HG02973 (cell line): ENCODE measurements at regions not wholly inside any gene's neighbourhood (a gene's known extent, or its start where the extent isn't known, plus 50 kb on each side); places are given as distances from the start of the nearest gene placed in this dataset.
"Not testable (repeated sequence)": the region's sequence is repeated elsewhere in the genome, so short reads cannot be mapped to it uniquely, and the experiment has no call there.

Experiments
- ATAC-seq: cut with Tn5 transposase; IDR thresholded peaks from one replicate; pipeline ENCODE4 v1.9.1; 2021; ENCODE audit warnings: moderate library complexity; ENCODE audit not compliant: unreplicated experiment

DNA sequence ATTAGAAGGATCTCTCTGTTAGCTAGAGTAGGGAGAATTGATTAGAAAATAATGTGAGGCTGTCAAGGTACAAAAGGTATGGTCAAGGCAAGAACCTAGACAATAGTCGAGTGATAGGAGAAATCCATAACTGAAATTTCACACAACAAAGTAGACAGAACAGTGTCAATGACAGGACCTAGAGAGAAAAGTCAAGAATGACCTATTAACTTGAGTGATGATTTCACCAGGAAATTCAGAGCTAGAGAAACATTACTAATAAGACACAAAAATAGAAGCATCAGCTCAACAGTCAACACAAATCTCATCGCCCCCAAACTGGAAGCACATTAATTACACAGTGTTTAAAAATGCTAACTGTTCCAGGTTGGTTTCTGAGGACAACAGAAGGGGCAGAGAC is 532.4 kb downstream of the CDH10 start:
- no peak for ATAC-seq

DNA sequence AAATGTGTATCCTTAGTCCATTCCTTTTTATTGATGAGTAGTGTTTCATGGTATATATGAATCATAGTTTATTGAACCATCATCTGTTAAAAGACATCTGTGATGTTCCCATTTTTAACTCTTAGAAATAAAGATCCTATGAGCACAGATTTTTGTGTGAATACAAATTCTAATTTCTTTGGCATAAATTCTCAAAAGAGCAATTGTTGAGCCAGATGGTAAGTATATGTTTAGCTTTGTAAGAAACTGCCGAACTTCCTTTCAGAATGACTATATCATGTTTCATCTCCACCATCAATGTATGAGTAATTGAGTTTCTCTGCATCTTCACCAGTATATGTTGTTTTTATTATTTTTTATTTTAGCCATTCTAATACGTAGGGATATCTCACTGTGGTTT is 526.4 kb downstream of the CDH10 start:
- ATAC-seq: no peak

DNA sequence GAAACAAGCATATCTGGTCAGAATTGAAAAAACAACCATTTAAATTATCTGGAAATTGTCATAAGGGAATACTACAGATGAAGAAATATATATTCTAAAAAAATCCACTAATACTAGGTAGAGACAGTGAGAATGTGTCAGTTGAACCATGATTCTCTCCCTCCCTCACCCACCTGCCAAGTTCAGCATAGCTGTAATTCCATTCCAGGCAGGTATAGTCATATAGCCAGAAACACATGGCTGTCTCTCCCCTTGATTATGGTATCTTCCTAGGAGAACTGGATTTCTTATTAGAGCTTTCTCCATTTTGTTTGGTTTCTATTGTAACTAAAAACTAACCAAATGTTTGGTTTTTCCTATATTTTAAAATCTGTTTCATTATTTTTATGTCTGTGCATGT is 509.2 kb downstream of the CDH10 start:
- no peak for ATAC-seq

DNA sequence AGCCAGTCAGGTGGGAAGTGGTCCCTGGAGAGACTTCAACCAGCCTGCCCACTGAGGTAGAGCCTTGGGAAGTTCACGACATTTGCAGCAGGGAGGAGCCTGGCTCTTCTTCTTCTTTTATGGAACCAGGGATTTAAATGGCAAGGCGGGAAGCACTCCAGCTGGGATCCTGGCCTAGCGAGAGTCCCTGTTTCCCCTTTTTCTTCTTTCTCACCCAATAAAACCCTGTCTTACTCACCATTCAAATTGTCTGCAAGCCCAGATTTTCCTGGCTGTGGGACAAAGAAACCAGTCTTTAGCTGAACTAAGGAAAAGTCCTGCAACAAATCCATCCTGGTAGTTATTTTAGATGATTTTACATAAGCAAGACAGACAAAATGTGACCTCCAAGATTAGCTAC is 503.7 kb downstream of the CDH10 start:
- ATAC-seq: no peak

DNA sequence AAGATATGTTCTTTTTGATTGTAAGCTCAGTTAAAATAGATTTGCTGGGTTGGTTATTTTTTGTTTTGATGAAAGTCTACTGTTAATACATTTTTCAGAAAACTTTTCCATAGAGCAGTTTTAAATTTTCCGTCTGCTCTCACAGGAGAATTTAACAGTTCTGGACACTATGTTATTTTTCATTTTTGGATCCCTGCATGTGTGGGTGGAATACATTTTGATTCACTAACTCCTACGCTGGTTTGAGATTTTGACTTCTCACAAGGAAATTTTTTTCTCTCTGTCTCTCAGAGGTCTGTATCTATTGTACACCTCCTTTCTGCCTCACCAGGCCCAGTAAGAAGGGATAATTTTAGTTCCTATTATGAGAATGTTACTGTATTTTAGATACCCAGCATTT is 502.4 kb downstream of the CDH10 start:
- no peak for ATAC-seq

DNA sequence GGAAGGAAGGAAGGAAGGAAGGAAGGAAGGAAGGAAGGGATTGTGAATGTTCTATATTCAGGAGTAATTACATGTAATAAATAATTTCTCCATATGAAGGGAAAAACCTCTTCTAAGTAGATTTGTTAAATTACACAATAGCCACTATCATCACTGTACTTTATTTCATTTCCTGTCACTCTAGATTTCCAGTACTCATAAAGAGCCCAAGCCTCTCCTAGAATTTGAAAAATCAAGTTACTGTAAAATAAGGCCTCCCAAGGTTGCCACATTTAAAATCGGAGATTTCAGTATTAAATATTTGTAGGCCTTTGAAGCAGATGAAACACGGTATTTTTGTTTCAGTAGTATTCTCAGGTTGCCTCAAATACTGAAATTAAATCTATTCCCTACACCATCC is 499.0 kb downstream of the CDH10 start:
- no peak for ATAC-seq

DNA sequence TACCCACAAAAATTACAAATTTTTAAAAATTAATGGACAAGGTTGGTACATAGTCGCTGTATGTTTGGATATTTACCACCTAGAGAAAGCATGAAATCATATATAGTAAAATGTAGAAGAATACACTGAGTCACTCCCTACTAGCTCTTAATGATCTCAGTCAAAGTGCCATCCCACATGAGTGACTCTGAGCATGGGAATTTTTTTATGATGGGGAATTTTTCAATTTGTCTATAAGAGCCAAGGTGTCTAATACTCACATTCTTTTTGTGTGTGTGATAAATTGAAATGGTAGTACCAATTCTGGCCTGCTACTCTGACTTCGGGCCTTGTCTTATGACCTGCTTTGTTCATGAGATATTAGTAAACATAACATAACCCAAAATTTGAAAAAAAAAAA is 483.2 kb downstream of the CDH10 start:
- ATAC-seq: no peak

DNA sequence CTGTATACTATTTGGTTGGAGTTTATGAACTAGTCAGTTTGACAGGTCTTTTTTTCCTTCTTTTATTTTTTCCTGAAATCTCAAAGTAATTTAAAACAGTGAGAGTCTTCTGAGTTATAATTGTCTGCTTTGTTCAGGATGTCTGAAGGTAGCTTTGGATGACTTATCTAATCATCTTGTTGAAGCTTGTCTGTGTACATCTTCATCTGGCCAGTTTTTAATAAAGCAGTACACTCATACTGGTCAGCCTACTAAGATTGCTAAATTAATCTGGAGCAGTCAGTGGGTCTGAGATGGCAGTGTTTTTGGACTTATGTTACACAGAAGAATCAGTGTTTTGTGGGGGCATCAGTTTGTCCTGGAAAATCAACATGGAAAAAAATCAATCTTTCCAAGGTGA is 482.4 kb downstream of the CDH10 start:
- ATAC-seq: no peak

DNA sequence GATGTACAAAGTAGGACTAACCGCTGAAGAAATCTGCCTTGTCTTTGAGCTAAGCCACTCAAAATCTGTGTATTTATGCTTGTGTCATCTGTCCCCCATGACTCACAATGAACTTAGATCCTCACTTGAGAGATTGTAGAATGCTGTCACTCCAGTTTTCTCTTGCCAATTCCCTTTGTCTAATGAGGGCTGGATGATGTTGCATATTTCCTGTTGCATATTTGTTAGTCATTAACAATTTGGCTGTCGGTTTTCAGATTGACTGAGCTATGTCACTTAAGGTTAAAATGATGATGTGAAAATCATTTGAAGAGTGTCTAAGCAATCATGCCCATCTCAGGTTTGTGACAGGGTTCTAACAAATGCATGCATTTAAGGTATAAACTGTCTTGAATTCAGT is 481.7 kb downstream of the CDH10 start:
- ATAC-seq: no peak

DNA sequence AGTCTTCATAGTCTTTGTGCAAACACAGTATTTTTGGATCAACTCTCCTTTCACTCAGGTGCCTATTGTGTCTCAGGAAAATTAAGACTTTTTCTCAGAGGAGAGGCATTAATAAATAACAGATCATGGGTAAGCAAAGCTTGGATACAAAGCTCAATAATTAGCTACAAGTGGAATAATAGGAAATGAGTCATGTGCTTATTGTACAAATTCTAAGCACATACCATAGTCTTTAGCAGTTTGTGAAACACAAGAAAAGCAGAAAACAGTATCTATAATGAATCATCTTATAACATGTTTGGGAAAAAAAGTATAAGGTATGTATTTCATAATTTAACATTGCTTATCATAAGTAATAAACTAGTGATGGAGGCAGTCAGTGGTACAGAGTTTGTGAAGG is 477.0 kb downstream of the CDH10 start:
- ATAC-seq: no peak

DNA sequence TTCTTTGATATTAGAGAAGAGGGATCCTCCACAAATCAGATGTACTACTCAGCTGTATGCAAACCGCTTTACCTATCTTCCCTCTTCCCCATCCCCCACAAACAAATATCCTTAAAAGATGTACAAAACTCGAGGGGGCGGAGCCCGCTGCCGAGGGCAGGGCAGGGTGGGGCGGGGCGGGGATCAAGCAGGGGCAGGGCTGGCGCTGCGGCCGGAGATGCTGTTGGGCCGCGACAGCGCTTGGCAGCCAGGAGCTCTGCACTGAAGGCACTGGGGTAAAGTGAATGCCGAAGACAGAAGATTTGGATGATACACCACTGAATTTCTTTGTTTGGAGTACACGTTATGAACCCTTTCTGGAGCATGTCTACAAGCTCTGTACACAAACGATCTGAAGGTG is 474.8 kb downstream of the CDH10 start:
- ATAC-seq: no peak

DNA sequence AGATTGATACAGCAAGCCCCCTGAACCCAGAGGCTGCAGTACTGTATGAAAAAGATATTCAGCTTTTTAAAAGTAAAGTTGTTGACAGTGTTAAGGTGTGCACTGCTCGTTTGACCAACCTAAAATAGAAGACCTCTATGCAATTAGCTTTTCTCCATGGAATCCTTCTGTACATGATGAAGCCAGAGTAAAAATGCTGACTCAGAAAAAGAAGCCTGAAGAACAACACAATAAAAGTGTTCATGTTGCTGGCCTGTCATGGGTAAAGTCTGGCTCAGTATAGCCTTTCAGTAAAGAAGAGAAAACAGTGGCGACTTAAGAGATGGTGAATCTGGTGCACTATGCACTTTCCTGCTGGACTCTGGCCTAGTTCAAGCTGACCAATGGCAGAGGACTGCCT is 473.8 kb downstream of the CDH10 start:
- ATAC-seq: not testable (repeated sequence)

DNA sequence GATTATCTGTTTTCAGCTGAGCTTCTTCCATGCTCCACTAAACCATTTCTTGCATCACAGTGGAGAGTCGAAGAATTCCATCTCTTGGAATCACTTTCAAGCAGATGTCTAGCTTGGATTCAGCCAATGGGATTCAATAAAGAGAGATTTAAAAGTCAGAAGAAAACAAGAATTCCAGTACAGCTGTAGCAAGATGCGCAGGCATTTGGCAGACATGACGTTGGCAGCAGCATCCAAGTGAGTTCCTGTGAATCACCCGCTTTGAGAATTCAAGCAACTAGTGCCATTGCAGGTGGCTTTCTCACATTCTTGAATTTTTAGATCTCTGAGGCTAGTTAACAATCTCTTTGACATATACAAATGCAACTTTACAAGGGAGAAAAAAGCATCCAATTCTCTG is 467.0 kb downstream of the CDH10 start:
- ATAC-seq: no peak

DNA sequence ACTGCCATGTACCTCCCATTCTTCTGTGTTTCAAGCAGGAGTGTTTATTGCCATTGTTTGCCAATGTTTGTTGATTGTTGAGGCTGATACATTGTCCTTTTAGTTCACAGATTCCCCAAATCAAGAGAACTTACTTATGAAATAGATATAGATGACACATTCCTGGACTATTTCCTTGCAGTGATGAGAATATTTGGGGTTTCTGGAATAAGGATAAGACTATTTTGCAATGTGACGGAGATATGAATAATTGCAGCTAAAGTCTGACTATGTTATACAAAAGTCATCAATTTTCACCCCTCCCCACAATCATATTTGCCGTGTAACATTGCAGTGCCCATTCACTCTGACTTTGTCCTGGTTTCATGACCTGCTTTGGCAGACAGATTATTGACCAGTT is 460.8 kb downstream of the CDH10 start:
- ATAC-seq: no peak

DNA sequence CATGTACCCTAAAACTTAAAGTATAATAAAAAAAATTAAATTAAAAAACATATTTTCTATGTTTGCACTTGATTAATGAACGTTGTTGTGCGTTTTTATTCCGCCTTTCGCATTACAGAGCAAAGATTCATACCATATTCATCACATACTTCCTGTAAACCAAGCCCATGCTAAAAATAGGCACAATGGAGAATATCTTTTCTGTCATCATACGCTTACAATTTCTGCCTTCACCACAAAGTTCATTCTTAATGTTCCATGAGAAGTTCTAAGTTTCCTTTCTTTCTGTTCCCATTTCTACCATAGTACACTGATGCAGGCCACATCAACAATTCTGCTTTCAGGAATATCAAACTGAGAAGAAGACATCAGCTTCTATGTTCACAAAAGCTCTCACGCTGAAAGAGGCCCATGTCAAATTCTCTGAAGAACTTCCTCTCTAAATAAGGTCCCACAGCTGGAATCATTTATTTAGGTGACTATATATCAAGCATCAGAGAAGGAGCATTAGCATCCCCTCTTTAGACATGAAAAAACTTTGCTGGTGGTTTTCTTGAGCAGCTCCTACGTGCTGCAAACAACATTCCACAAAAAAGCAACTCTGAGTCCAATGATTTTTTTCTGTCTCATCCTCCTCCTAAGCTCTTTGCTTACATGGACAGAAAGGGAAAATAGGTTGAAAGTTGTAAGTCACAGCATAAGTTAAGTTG is 456.4 kb downstream of the CDH10 start:
- ATAC-seq: no peak

DNA sequence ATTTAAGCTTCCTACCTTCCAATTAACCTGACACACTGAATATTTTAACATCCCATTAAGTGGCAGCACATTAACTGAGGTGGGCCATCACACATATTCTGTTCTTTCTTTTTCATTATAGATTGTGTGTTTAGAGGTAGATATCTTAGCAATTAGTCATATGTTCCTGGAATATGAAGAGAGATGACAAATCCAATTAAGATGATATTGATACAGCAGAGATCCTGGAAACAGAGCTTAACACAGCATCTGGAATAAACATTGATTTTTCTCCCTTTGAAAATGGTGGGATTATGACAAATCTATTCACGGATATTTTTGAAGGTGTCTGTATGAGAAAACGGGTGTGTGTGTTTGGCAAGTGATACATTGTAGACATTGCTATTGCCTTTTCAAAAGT is 448.0 kb downstream of the CDH10 start:
- ATAC-seq: no peak

DNA sequence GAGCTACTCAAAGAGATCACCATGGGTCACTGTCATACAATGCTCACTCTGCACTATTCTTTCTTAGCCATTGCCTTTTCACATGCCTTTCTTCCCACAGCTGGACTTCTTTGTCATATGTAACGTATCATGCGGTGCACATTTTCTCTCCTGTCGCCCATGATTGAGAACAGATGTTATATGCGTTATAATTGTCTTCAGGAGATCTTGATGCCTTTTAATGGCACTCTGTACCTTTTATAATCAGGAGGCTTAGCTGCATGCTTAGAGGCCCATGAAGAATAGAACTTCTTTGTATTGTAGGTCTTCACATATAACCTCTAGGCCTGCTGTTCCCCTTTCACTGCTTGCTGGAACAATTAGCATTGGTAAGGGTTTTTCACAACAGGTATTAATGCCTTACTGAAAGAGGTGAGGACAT is 436.1 kb downstream of the CDH10 start:
- no peak for ATAC-seq

DNA sequence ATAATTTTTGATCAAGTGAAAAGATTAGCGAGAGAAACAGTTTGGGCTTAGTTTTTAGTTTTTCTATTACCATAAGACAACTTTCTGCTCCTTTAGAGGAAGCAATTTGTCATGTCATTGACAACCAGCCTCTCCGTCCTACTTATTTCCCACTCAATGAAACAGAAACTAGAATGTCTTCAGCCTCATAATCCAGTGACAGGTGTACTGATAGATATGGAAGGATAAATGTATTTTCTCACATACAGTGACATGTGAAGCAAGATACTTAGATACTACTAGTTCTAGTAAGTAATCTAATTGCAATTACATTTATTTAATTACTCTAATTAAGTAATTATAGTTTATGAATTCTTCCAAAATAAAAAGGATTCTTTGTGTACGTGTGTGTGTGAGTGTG is 429.7 kb downstream of the CDH10 start:
- ATAC-seq: no peak

DNA sequence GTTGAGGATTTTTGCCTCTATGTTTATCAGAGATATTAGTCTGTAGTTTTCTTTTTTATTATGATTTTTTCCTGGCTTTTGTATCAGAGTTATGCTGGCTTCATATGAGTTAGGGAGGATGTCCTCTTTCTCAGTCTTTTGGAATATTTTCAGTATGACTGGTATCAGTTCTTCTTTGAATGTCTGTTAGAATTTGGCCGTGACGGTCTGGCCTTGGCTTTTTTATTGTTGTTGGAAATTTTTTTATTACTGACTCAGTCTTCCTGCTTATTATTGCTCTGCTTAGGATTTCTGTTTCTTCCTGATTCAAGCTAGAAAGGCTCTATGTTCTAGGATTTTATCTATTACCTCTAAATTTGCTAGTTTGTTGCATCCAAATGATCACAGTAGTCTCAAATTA is 421.9 kb downstream of the CDH10 start:
- no peak for ATAC-seq

DNA sequence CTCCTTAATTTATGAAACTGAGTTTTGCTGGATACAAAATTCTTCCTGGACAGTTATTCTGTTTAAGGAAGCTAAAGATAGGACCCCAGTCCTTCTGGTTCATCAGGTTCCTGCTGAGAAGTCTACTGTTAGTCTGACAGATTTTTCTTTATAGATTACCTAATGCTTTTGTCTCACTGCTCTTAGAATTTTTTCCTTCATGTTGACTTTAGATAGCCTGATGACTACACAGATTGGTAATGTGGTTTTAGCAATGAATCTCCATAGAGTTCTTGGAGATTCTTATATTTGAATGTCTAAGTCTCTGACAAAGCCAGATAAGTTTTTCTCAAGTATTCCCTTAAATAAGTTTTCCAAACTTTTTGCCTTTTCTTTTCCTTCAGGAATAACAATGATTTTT is 419.7 kb downstream of the CDH10 start:
- no peak for ATAC-seq

DNA sequence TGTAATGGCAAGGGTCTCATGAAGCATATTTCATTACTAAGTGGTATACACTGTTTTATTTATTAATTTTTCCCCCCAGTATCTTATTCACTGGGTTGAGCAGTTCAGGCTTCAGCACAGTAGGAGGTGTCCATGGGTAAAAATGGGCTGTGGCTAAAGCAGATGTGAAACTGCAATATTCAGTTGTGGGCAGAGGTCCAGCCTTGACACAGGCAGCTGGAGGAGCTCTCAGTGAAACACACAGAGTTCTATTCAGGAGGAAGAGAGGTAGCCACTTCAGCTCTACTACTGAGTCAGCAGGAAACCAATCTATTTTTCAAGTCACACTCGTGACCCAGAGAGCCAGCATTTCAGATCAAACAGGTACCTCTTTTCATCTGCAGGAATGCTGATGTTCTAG is 418.3 kb downstream of the CDH10 start:
- ATAC-seq: no peak

DNA sequence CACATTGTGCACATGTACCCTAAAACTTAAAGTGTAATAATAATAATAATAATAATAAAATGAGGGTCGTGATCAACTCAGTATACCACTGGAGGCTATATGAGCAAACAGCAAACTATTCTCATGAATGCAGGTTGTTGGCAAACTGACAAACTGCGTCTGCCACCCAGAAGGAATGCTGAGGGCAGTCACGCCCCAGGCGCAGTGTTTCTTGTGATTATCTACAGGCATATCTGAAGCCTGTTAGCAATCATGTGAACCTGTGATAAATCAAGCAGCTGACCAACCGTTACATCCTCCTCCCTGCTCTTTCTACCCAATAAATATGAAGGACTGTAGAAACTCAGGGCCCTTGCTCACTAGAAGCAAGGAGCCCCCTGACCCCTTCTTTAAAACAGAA is 416.9 kb downstream of the CDH10 start:
- ATAC-seq: not testable (repeated sequence)

DNA sequence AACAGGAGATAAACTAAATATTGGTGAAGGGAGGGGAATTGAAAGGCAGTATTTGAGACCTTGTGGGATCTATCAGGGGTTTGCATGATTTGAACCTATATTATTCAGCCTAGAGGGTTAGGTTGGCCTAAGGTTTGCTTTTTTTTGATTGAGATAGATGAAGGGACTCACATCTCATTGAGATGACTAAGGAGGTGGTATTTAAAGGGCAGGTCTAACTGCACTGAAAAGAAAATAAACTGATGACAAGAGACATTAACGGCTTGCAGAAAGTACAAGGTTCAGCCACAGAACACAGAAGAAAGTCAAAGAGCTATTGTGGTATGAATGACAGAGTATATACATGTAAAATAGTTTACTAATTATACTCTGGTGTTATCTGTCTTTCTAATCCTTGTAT is 412.7 kb downstream of the CDH10 start:
- no peak for ATAC-seq
